ENCODE measurements at regions not wholly inside any gene's neighbourhood (a gene's known extent, or its start where the extent isn't known, plus 50 kb on each side); places are given as distances from the start of the nearest gene placed in this dataset.

- Mint-ChIP-seq H3K36me3 (ENCODE audit: insufficient read depth, unreplicated experiment) (no peaks in the 10 kb centered on the region), H3K9me3 (ENCODE audit: unreplicated experiment) (no peaks in the 10 kb centered on the region), H3K27me3 (ENCODE audit: insufficient read depth, unreplicated experiment) (no peaks in the 10 kb centered on the region), H3K4me3 (ENCODE audit: unreplicated experiment) (no peak overlapping the region), H3K27ac (ENCODE audit: low read depth, unreplicated experiment) (no peak overlapping the region), H3K4me1 (ENCODE audit: insufficient read depth, unreplicated experiment) (no peaks in the 10 kb centered on the region)
- no TSS peak for BruUV-seq (replicated peaks)
- POLR2A ChIA-PET: interaction anchor here (0.6 kb wide), 1 partner anchor 815 kb away, joined by 4 read pairs; no protein-coding TSS in a partner anchor
- TF ChIP-seq CTCF (IDR thresholded peaks at IDR 0.05; ENCODE audit: unreplicated experiment): no peak
- intact Hi-C loops (cut with micrococcal nuclease): no loop called here
- no peak for DNase-seq (ENCODE audit: unreplicated experiment)
- CTCF ChIA-PET: interaction anchor here (1.0 to 1.3 kb wide), 2 partner anchors 14 to 188 kb away, joined by 3 to 6 read pairs; no protein-coding TSS in a partner anchor
Observed at GRCh38 chr13:24039621-24040475, 120.7 kb upstream of the SPATA13 start.

- no TSS peak for BruUV-seq (replicated peaks)
- TF ChIP-seq CTCF (IDR thresholded peaks at IDR 0.05; ENCODE audit: unreplicated experiment): no peak
- POLR2A ChIA-PET: interaction anchor here (0.9 kb wide), 1 partner anchor 13 kb away, joined by 3 read pairs; no protein-coding TSS in a partner anchor
- CTCF ChIA-PET: interaction anchor here (0.7 to 1.3 kb wide), 6 partner anchors 10 to 188 kb away, joined by 3 to 6 read pairs (median 3); no protein-coding TSS in a partner anchor
- Mint-ChIP-seq H3K27ac (ENCODE audit: low read depth, unreplicated experiment) (no peak overlapping the region), H3K4me3 (ENCODE audit: unreplicated experiment) (no peak overlapping the region), H3K4me1 (ENCODE audit: insufficient read depth, unreplicated experiment) (no peaks in the 10 kb centered on the region), H3K36me3 (ENCODE audit: insufficient read depth, unreplicated experiment) (no peaks in the 10 kb centered on the region), H3K9me3 (ENCODE audit: unreplicated experiment) (no peaks in the 10 kb centered on the region), H3K27me3 (ENCODE audit: insufficient read depth, unreplicated experiment) (no peaks in the 10 kb centered on the region)
- no peak for DNase-seq (ENCODE audit: unreplicated experiment)
- intact Hi-C loops (cut with micrococcal nuclease): no loop called here
Observed at GRCh38 chr13:24040835-24041234, 119.7 kb upstream of the SPATA13 start.

GRCh38 chr13:24041651-24042225 lies 118.8 kb upstream of the SPATA13 start:
- Mint-ChIP-seq H3K27me3 (ENCODE audit: insufficient read depth, unreplicated experiment) (no peaks in the 10 kb centered on the region), H3K36me3 (ENCODE audit: insufficient read depth, unreplicated experiment) (no peaks in the 10 kb centered on the region), H3K4me3 (ENCODE audit: unreplicated experiment) (no peak overlapping the region), H3K27ac (ENCODE audit: low read depth, unreplicated experiment) (no peak overlapping the region), H3K9me3 (ENCODE audit: unreplicated experiment) (no peaks in the 10 kb centered on the region), H3K4me1 (ENCODE audit: insufficient read depth, unreplicated experiment) (no peaks in the 10 kb centered on the region)
- intact Hi-C loops (cut with micrococcal nuclease): no loop called here
- CTCF ChIA-PET: interaction anchor here (0.8 to 1.9 kb wide), 6 partner anchors 12 to 187 kb away, joined by 3 to 9 read pairs (median 4); no protein-coding TSS in a partner anchor
- no TSS peak for BruUV-seq (replicated peaks)
- no peak for TF ChIP-seq CTCF (IDR thresholded peaks at IDR 0.05; ENCODE audit: unreplicated experiment)
- DNase-seq (ENCODE audit: unreplicated experiment): no peak
- POLR2A ChIA-PET: interaction anchor here (0.9 kb wide), 1 partner anchor 12 kb away, joined by 3 read pairs; no protein-coding TSS in a partner anchor

GRCh38 chr13:24042710-24043440 lies 117.6 kb upstream of the SPATA13 start:
- intact Hi-C loops (cut with micrococcal nuclease): no loop called here
- H3K27me3 Mint-ChIP-seq (ENCODE audit: insufficient read depth, unreplicated experiment): no peaks in the 10 kb centered on the region
- peaks cover 6% of the 10 kb centered on the region for H3K9me3 Mint-ChIP-seq (ENCODE audit: unreplicated experiment)
- no peak for DNase-seq (ENCODE audit: unreplicated experiment)
- ChIA-PET POLR2A (no interaction called here), CTCF (interaction anchor here (0.8 to 1.9 kb wide), 3 partner anchors 11 to 23 kb away, joined by 4 to 9 read pairs (median 5); no protein-coding TSS in a partner anchor)
- BruUV-seq (replicated peaks): no TSS peak
- no peak for TF ChIP-seq CTCF (IDR thresholded peaks at IDR 0.05; ENCODE audit: unreplicated experiment)
- no peaks in the 10 kb centered on the region for H3K36me3 Mint-ChIP-seq (ENCODE audit: insufficient read depth, unreplicated experiment)
- H3K4me1 Mint-ChIP-seq (ENCODE audit: insufficient read depth, unreplicated experiment): no peaks in the 10 kb centered on the region
- no peak overlapping the region for H3K27ac Mint-ChIP-seq (ENCODE audit: low read depth, unreplicated experiment)
- no peak overlapping the region for H3K4me3 Mint-ChIP-seq (ENCODE audit: unreplicated experiment)

All from MCF 10A (cell line).